Glutamatergic neuron (in vitro differentiated cells): ENCODE measurements at regions not wholly inside any gene's neighbourhood (a gene's known extent, or its start where the extent isn't known, plus 50 kb on each side); places are given as distances from the start of the nearest gene placed in this dataset.
A peak's percentile ranks its signal among the peaks of the same experiment; 100 is the strongest.

Source experiments
- DNase-seq: peaks from one replicate; pipeline ENCODE4 v3.0.0; 2022
- H3K27ac Mint-ChIP-seq: one replicate; pipeline ENCODE4 v1.8.0; 2020; ENCODE audit warnings: mild to moderate bottlenecking, mixed read lengths, inconsistent platforms; ENCODE audit not compliant: unreplicated experiment
- H3K27me3 Mint-ChIP-seq: one replicate; pipeline ENCODE4 v1.8.0; 2020; ENCODE audit warnings: mild to moderate bottlenecking, moderate library complexity, mixed read lengths, inconsistent platforms; ENCODE audit not compliant: unreplicated experiment
- H3K36me3 Mint-ChIP-seq: one replicate; pipeline ENCODE4 v1.8.0; 2020; ENCODE audit warnings: mild to moderate bottlenecking, mixed read lengths, inconsistent platforms; ENCODE audit not compliant: unreplicated experiment
- H3K4me1 Mint-ChIP-seq: one replicate; pipeline ENCODE4 v1.8.0; 2020; ENCODE audit warnings: mild to moderate bottlenecking, low read depth, mixed read lengths, inconsistent platforms; ENCODE audit not compliant: unreplicated experiment
- H3K4me3 Mint-ChIP-seq: one replicate; pipeline ENCODE4 v1.8.0; 2020; ENCODE audit warnings: mild to moderate bottlenecking, mixed read lengths, inconsistent platforms; ENCODE audit not compliant: unreplicated experiment
- H3K9me3 Mint-ChIP-seq: one replicate; pipeline ENCODE4 v1.8.0; 2020; ENCODE audit warnings: mild to moderate bottlenecking, moderate library complexity, mixed read lengths, inconsistent platforms; ENCODE audit not compliant: unreplicated experiment
- TF ChIP-seq, protein P1 (sequence below): fragments of 200-600 bp; sonication (generic); IDR thresholded peaks from one replicate; pipeline ENCODE4 v1.5.0; 2021; ENCODE audit not compliant: partially characterized antibody, unreplicated experiment

DNA sequence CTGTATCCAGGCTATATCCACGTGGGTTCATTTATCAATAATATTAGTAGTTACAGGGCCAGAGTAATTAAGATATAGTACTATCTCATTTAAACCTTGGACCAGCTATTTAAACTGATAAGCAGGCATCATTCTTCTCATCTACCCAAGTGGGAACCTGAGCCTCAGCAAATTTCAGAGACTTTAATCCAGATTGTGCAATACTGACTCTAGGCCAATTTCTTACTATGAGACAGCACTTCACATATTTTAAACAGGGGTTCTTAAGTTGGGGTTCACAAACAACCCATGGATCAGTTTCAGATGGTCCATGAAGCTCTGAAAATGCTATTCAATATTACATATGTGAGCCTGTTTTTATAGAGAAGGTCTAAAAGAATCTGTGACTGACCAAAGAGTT lies 302.7 kb upstream of the PSMD7 start:
- Mint-ChIP-seq H3K4me1 (peaks cover 7% of the 10 kb centered on the region), H3K9me3 (peaks cover 4% of the 10 kb centered on the region), H3K36me3 (no peaks in the 10 kb centered on the region), H3K27me3 (peaks cover 3% of the 10 kb centered on the region), H3K4me3 (no peak overlapping the region), H3K27ac (no peak overlapping the region)
- no peak for DNase-seq
- TF ChIP-seq, protein P1, sequence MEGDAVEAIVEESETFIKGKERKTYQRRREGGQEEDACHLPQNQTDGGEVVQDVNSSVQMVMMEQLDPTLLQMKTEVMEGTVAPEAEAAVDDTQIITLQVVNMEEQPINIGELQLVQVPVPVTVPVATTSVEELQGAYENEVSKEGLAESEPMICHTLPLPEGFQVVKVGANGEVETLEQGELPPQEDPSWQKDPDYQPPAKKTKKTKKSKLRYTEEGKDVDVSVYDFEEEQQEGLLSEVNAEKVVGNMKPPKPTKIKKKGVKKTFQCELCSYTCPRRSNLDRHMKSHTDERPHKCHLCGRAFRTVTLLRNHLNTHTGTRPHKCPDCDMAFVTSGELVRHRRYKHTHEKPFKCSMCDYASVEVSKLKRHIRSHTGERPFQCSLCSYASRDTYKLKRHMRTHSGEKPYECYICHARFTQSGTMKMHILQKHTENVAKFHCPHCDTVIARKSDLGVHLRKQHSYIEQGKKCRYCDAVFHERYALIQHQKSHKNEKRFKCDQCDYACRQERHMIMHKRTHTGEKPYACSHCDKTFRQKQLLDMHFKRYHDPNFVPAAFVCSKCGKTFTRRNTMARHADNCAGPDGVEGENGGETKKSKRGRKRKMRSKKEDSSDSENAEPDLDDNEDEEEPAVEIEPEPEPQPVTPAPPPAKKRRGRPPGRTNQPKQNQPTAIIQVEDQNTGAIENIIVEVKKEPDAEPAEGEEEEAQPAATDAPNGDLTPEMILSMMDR: no peak

DNA sequence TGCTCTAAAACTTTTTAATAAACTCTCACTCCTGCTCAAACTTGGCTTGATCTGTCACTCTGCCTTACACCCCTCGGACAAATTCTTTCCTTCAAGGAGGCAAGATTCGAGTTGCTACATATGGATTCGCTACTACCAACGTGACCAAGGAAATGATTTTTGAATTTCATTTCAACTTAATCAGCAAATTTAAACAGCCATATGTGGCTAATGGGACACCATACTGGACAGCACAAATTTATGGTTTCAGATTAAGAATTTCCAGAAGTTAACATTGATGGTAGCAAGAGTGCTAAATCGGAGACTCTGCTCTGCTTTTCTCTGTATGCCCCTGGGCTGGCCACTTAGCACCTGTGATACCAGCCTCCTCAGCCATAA lies 318.2 kb upstream of the PSMD7 start:
- Mint-ChIP-seq H3K27me3 (peaks cover 3% of the 10 kb centered on the region), H3K27ac (no peak overlapping the region), H3K36me3 (peaks cover 18% of the 10 kb centered on the region), H3K4me3 (no peak overlapping the region), H3K4me1 (no peaks in the 10 kb centered on the region), H3K9me3 (peaks cover 5% of the 10 kb centered on the region)
- no peak for DNase-seq
- TF ChIP-seq, protein P1: no peak

DNA sequence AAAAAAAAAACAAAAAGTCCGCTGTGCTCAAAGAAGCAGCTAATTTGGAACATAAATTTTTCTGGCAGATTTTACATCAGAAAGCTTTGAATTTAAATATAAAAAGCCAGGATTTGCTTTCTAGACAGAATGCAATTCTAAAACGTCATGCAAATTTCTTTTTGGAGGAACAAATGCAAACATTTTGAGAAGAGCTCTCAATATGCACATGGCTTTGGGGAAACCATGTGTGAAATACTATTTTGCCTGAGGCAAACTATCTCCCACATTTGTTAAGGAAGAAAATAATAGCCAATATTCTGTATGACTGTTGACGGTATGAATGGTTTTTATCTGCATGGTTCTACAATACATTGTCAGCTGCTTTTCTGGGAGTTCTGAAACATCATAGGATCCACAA lies 320.0 kb upstream of the PSMD7 start:
- peaks cover 10% of the 10 kb centered on the region for H3K36me3 Mint-ChIP-seq
- no peak overlapping the region for H3K27ac Mint-ChIP-seq
- H3K27me3 Mint-ChIP-seq: peaks cover 1% of the 10 kb centered on the region
- peaks cover 5% of the 10 kb centered on the region for H3K9me3 Mint-ChIP-seq
- no peaks in the 10 kb centered on the region for H3K4me1 Mint-ChIP-seq
- TF ChIP-seq, protein P1: no peak
- H3K4me3 Mint-ChIP-seq: no peak overlapping the region
- DNase-seq: no peak

DNA sequence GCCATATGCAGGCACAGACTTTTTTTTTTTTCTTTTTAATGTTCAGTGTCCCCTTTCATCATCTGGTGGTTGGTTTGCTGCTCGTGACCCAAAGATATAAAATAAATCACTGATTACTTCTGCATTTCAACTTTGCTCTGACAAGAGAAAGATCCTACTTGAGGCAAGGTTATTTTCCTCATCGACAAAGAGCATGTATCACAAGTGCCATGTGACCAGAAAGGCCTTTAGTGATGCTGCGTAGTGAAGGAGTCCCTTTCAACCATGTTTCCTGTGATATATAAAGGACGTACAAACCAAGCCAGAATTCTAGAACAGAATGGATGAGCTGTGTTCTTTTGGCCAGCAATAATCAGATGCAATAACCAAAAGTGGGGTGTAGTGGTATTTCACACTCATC lies 323.4 kb upstream of the PSMD7 start:
- H3K4me1 Mint-ChIP-seq: no peaks in the 10 kb centered on the region
- TF ChIP-seq, protein P1: no peak
- H3K36me3 Mint-ChIP-seq: peaks cover 7% of the 10 kb centered on the region
- H3K27me3 Mint-ChIP-seq: peaks cover 1% of the 10 kb centered on the region
- DNase-seq: no peak
- H3K27ac Mint-ChIP-seq: no peak overlapping the region
- H3K9me3 Mint-ChIP-seq: no peaks in the 10 kb centered on the region
- no peak overlapping the region for H3K4me3 Mint-ChIP-seq

DNA sequence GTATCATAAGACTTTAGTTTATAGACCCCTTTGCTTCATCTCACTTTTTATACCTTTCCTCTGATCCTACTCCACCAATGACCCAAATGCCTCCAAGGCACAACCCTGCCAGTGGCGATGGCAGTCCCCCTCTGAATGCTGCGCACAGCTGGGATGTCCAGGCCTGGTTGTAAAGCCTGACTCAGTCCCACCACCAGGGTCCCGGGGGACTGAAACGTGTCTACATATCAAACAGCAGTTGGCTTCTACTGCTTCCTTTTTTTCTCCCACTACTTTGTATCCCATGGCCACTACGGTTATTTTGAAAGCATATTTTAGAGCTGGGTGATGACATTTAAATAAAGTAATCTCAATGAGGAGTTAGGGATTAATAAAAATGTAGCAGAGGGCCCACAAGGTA lies 329.8 kb upstream of the PSMD7 start:
- TF ChIP-seq, protein P1: no peak
- peak; percentile 34 for DNase-seq
- Mint-ChIP-seq H3K4me3 (no peak overlapping the region), H3K4me1 (no peaks in the 10 kb centered on the region), H3K36me3 (no peaks in the 10 kb centered on the region), H3K27me3 (no peaks in the 10 kb centered on the region), H3K27ac (no peak overlapping the region), H3K9me3 (no peaks in the 10 kb centered on the region)
